GM19463 (cell line): ENCODE measurements at regions not wholly inside any gene's neighbourhood (a gene's known extent, or its start where the extent isn't known, plus 50 kb on each side); places are given as distances from the start of the nearest gene placed in this dataset.

Experiments
- ATAC-seq: cut with Tn5 transposase; IDR thresholded peaks from one replicate; pipeline ENCODE4 v1.9.1; 2021; ENCODE audit warnings: mild to moderate bottlenecking, moderate library complexity; ENCODE audit not compliant: unreplicated experiment

DNA sequence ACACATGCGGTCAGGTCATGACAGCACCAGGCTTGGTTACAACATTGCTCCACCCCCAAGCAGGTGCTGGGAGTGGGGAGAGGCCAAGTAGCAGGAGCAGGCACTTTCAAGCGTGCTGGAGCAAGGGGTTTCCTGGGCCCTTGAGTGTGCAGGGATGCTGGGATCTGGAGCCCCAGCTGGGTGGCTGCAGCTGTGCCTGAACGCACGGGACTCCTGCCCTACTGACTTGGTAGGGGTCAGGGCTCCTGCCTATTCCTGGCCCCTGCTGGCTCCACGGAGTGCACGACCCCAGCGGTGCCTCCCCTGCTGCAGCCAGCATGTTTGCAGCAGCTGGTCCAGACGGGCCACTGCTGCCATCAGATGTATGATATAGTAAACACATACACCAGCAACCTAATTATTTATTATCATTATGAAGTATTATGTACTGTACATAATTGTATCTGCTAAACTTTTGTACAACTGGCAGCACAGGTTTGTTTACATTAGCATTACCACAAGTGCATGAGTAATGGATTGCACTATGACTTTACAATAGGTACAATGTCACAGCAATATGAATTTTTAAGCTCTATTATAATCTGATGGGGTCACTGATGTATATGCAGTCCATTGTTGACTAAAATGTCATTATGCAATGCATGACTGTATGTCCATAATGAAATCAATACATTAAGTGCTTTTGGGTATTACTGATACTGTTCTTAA, 620.6 kb downstream of the RAPGEF2 start:
- no peak for ATAC-seq

DNA sequence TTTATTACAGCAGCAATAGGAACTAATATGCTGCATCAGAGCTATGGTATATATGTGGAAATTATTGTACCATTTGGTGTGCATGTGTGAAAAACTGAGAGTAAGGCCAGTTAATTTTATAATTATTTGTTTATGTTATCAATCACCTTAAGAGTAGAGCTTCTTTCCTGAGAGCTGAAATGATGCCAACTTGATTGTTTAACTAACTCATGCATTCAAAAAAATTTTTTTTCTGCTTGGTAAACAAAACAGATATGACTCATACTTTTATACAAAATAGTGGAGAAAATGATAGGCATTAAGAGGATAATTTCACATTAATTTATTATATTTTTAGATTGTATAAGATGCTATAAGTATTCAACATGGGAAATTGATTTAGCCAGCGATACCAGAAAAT, 622.7 kb downstream of the RAPGEF2 start:
- no peak for ATAC-seq

DNA sequence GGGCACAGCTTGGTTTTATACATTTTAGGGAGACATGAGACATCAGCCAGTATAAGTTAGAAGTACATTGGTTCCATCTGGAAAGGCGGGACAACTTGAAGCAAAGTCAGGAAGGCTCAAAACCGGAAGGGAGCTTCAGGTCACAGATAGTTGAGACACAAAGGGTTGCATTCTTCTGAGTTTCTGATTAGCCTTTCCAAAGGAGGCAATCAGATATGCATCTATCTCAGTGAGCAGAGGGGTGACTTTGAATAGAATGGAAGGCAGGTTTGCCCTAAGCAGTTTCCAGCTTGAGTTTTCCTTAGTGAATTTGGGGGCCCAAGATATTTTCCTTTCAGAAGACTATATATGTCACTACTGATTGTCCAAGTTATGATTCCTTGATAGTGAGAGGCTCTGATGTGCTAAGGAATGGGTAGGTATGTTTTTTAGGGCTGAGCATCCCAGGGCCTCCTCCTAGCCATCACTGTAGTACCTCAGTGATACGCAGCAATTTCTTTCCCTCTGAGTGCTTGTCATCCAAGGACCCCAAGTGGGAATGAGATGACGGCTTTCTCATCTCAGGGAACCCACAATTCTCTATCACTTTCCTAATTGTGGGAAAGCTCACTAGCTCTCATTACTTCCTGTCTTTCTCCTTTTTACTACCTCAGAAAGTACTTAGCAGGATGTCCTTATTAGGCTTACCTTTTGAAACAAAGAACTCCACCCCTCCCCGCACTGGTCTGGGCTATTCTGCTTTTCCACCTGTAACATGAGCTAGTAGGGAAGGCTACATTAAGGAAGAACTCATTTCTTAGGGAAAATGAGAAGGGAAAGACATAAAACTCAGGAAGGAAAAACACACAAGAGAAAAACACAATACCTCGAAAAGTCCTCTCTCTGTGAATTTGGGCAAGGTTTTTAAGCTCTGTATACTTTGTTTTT, 632.7 kb downstream of the RAPGEF2 start:
- ATAC-seq: no peak

DNA sequence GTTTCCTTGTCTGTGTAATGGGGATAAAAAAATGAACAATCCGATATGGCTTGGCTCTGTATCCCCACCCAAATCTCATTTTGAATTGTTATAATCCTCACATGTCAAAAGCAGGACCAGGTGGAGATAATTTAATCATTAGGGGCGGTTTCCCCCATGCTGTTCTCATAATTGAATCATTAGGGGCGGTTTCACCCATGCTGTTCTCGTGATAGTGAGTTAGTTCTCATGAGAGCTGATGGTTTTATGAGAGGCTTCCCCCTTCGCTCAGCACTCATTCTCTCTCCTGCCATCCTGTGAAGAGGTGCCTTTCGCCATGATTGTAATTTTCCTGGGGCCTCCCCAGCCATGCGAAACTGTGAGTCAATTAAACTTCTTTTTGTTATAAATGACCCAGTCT, 633.5 kb downstream of the RAPGEF2 start:
- no peak for ATAC-seq

DNA sequence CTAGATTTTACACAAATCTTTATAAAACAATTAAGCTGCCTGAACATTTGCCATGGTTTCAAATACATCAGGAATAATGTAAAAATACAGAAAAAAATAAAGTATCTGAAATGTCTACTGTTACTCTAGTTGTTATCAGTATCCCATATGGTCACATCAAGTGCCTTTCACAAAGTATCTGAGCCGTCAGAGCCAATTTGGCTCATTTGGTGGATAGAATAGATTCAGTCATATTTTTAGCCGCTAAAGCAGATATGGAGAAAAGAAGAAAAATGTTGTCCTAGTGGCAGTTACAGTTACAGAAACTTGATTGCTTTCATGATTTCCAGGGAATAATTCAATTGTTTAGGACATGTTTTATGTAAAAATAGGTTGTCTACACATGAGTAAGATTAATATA, 641.1 kb downstream of the RAPGEF2 start:
- ATAC-seq: no peak

DNA sequence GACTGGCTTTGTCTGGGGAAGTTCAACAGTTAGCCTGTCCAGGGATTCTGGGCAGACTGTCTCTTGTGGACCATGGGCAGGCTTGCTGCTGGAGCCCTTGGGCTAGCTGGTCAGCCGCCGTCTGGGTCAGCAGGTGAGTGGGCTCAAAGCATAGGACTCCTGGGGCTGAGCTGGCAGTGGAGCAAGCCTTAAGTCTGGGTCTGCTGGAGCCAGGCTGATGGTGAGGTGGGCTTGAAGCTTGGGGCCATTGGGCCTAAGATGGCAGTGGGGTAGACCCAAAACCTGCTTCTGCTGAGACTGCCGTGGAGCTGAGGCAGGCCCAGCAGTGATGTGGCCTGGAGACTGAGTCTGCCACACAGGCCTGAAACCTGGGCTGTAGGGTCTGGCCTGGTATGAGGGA, 645.1 kb downstream of the RAPGEF2 start:
- ATAC-seq: no peak

DNA sequence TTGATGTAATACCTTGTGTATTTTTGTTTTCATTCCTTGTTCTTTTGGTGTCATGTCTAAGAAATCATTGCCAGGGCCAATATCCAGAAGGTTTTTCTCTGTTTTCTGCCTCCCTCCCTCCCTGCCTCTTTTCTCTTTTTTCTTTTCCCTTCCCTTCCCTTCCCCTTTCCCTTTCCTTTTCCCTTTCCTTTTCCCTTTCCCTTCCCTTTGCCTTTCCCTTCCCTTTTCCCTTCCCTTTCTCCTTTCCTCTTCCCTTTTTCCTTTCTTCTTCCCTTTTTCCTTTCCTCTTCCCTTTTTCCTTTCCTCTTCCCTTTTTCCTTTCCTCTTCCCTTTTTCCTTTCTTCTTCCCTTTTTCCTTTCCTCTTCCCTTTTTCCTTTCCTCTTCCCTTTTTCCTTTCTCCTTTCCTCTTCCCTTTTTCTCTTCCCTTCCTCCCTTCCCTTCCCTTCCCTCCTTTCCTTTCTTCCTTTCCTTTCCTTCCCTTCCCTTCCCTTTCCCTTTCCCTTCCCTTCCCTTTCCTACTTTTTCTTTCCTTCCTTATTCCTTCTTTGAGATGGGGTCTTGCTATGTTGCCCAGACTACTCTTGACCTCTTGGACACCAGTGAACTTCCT, 646.1 kb downstream of the RAPGEF2 start:
- no peak for ATAC-seq

DNA sequence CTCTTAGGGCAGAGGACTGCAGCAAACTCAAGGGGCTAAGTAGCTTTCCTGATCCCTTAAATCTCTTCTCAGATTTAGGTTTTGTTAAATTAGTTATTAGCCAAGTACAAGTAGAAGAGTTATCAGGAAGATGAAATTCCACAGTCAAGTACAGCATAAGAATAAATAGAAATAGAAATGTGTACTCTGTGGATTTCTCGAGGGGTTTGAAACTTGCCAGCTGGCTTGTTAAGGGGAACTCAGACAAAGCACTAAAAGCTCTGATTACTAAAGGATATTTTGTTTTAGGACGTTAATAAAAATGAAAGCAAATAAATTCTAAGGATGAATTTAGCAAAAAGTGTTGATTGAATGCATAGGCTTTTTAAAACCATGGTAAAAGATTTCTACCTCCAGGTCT, 654.6 kb downstream of the RAPGEF2 start:
- no peak for ATAC-seq

DNA sequence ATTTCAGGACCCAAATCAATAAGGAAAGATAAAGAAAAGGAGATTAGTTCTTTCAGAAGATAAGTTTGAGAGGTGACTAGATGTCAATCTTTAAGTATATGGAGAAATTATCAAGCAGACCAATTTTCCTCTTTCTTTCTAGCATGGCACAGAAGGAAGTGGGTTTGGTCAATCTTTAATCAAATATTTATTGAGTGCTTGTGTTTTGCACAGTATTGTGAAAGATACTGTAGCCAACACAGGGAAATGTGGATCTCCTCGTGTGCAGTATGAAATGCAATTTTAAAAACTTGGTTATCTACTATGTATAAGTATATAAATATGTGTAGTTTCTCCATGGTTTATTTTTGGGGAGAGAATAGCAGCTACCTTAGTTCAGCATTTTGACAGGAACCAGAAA, 655.2 kb downstream of the RAPGEF2 start:
- no peak for ATAC-seq

DNA sequence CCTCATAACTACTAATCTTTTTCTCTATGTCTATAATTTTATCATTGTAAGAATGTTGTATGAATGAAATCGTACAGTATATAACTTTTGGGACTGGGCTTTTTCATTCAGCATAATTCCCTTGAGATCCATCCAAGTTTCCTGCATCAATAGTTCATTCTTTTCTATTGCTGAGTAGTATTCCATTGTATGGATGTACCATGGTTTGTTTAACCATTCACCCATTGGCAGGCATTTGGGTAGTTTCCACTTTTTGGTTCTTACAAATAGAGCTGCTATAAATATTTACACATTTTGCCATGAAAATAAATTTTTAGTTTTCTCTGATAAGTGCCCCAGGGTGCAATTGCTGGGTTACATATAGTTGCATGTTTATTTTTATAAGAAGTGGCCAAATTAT, 659.8 kb downstream of the RAPGEF2 start:
- no peak for ATAC-seq

DNA sequence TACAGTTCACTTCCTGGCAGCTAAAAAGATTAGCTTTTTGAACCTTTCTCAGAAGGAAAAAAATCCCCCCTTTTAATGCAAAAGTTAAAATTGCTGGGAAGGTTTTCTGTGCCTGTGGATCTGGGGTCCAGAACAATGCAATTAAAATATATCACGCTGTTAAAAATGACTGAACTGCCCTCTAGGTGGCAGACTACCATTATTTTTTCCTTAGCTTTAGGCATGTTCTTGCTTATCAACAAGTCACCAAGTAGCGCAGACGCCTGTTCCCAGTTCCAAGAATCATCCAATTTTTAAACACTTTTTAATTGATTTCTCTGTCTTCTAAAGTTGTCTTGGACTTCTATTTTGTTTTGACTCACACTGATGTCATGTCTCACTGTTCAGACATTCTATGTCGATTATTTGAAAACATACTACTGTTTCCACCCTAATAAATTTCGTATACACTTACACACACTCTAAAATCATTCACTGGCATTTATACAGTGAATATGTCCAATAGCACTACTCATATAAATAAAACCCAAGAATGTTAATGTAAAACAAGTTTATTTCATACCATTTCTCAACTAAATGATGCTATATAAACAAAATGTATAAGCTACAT, 661.6 kb downstream of the RAPGEF2 start:
- peak; percentile 77 for ATAC-seq

DNA sequence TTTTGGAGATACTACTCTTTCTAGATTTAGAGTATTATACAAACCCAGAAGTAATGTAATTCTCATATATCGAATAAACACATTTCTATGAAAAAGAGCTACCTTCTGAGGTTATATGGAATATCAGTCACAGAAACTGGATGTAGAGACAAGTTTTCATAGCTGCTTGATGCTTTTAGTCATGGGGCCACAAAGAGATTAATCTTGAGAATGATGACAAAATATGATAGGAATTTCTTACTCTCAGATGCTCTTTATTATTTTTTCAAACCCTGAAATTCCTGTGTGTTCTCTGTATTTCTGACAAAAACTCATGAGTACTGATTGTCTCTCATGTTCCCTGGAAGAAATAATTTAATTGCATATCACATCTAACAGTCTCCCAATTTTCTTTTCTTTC, 662.5 kb downstream of the RAPGEF2 start:
- no peak for ATAC-seq

DNA sequence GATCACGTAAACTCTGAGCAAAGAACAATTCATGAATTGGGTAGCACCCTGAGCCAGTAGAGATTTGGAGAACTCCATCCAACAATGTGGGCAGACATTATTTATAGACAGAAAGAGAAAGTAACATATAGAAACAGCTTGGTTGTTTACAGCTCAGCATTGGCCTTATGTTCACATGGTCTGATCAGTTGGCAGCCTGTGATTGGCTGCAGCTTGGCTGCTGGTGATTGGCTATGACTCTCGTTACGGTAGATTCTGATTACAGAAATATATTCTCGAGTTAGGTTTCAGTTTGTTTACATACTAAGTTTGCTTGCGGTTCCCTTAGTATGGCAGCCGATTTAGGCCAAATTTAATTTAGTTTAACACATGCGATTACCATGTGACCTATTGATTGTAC, 663.4 kb downstream of the RAPGEF2 start:
- no peak for ATAC-seq

DNA sequence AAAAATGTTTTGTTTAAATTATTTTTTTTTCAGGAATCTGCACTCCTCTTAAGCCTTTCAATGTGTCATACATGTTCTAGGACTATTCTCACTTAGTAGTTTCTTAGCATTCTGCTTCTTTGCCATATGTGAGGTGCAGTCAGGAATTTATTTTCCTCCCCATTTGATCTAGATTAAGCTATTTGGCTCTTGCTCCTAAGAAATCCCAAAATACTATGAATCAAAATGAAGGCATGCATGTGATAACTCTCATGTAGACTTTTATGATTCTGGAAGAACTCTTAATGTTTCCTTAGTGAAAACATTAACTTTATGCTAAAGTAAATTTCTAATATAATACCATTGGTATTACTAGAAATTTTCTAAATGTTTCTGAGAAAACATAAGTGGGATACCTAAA, 664.5 kb downstream of the RAPGEF2 start:
- no peak for ATAC-seq

DNA sequence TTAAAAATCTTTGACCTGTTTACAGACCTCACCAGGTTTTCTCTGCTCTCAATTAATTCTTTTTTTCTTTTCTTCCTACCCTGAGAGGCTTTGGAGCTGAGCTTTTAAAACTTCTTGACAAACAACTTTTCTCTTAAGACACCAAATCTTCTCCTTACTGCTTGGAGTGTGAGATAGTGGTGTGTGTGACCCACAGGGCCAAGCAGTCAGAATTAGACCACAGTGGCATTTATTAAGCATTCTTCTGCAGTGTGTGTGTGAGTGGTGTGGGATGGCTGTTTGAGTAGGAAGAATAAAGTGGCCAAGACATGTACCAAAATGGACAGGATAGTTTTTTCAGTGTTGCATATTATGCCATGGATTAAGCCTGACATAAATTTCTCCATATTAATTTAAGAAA, 665.1 kb downstream of the RAPGEF2 start:
- ATAC-seq: no peak

DNA sequence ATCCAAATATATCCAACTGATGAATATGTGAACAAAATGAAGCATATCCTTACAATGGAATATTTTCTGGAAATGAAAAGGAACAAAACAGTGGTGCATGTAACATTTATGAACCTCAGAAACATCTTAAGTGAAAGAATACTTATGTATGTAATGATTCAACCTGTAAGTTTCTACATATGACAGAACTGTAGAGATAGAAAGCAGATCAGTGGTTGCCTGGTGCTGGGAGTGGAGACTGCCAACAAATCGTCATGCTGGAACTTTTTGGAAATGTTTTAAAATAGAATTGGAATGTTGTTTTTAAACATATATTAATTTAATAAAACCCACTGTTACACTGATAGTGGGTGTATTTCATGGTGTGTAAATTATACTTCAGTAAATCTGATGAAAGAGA, 667.5 kb downstream of the RAPGEF2 start:
- no peak for ATAC-seq

DNA sequence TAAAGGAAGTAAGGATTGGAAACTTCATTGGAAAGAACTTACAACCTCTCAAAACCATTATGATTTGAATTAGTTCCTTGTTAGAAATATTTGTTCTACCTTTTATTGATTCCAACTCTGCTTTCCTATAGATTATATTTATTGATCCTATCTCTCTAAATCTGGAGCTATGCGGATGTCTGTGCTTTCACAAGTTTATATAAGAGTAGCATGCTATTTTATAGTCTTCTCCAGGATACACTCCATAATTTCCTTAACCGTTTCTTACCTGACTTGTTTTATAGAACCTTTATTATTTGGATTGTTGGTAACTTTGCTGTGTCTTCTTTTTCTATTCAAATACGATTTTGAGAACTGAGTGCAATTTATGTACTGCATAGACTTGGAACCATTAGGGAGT, 668.1 kb downstream of the RAPGEF2 start:
- no peak for ATAC-seq

DNA sequence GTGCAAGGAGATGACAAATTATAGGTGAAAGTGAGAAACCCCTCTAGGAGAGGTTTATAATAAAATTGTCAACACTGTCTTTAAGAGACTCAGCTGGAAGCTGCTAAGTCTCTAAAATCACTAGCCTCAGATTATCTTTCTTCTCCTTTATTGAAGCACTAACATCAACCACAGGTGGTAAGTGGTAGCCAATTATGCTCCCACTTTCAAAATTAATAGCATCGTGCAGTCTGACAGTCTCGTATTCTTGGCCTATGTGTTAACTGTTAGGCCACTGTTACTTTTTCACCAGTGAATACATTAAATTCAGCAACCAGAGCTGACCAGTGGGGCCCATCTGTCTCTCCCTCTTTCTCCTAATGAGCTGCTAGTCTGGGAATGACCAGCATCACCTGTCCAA, 674.1 kb downstream of the RAPGEF2 start:
- no peak for ATAC-seq

DNA sequence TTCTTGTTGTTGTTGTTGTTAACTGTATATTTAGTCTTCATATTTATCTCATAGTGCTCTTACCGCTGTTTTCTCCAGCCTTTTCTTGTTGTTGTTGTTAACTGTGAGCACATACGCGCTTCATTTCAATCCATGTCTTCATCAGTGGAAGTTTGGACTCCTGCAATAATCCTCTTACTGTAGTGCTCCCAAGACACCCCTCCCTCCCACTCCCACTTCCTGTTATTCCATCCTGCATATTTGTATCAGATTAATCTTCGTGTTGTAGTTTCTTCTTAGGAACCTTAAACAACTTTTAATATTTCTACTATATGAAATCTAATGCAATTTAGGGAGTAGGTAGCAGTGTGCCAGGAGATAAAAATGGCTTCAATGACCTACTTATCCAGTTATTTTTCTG, 674.8 kb downstream of the RAPGEF2 start:
- ATAC-seq: no peak

DNA sequence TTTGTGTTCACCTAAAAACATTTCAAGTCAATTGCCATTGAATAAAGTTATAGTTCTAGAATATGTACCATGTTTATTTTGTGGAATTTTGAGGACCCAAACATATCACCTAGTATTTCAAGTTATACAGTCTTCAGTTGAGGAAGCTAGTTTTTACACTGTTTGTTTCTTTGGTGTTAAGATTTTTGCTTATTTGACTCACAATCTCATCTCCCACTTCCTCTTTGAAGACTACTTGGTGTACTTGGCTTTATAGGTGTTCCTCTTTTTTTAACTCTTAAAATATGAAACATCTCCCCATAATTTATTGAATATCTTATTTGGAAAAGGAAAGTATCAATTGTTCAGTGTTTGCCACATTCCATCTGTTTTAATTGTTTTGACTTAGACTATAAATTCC, 675.4 kb downstream of the RAPGEF2 start:
- no peak for ATAC-seq

DNA sequence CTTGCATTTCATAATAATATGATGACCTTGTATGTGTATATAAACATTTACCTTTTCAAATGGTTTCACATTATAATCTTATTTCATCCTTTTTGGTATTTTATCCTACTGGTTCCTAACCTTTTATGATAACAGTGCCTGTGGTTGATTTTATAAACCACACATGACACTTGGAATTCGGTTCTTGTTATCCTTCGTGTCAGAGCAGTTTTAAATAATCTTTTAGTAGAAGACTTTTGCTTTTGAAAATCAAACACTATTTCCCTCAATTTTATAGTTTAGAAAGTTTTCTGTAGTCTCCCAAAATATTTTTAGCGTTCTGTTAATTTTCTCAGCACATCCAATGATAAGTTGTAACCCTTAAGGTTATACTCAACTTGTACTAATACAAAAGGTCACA, 676.8 kb downstream of the RAPGEF2 start:
- no peak for ATAC-seq
